ENCODE measurements at regions not wholly inside any gene's neighbourhood (a gene's known extent, or its start where the extent isn't known, plus 50 kb on each side); places are given as distances from the start of the nearest gene placed in this dataset.

DNA sequence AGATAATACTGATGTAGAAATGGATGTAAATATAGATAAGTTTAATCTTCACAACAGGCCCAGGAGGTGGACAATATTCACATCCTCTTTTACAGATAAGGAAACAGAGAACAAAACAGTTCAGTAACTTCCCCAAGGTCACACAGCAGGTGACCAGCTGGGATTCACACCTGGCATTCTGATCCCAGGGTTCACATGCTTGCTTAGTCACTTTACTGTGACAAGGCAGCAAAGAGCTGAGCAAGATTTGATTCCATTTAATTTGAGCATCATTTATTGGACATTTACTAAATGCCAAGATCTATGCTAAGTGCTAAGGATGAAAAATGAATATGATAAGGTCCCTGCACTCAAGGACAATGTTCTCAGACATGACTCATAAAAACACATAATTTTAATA is 94.1 kb upstream of the STARD13 start:
- DNase-seq (ENCODE audit: low read depth) = peak; percentile 13
- H3K4me3 ChIP-seq (ENCODE audit: low read depth, low read length) = no peak overlapping the region
- TF ChIP-seq, protein P1, sequence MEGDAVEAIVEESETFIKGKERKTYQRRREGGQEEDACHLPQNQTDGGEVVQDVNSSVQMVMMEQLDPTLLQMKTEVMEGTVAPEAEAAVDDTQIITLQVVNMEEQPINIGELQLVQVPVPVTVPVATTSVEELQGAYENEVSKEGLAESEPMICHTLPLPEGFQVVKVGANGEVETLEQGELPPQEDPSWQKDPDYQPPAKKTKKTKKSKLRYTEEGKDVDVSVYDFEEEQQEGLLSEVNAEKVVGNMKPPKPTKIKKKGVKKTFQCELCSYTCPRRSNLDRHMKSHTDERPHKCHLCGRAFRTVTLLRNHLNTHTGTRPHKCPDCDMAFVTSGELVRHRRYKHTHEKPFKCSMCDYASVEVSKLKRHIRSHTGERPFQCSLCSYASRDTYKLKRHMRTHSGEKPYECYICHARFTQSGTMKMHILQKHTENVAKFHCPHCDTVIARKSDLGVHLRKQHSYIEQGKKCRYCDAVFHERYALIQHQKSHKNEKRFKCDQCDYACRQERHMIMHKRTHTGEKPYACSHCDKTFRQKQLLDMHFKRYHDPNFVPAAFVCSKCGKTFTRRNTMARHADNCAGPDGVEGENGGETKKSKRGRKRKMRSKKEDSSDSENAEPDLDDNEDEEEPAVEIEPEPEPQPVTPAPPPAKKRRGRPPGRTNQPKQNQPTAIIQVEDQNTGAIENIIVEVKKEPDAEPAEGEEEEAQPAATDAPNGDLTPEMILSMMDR (IDR thresholded peaks at IDR 0.05; ENCODE audit: insufficient read depth, low read length) = no peak

DNA sequence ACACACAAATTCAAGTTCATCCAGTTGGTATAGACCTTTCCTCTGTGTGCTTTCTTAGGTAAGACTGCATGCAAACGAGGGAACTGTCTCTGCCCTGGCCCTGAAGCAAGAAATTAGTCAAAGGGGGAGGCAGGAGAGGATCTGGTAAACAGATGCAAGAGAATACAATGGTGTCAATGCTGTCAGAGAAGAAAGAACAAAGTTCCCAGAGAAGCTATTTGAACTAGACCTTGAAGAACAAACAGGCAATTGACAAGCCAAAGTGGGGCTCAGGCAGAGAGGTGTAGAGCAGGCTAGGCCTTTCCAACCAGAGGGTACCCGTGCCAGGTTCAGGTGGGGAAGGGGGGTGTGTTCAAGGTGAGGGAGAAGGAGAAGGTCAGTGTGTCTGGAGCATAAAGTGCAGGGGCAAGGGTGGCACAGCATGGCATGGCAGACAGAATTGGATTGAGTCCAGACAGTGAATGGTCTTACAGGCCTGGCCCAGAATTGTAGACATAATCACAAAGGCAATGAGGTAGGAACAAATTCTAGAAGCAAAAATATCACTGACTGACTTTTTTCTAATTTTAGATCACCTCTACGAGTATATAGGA is 95.0 kb upstream of the STARD13 start:
- DNase-seq (ENCODE audit: low read depth) = no peak
- TF ChIP-seq, protein P1 (IDR thresholded peaks at IDR 0.05; ENCODE audit: insufficient read depth, low read length) = no peak
- H3K4me3 ChIP-seq (ENCODE audit: low read depth, low read length) = no peak overlapping the region

DNA sequence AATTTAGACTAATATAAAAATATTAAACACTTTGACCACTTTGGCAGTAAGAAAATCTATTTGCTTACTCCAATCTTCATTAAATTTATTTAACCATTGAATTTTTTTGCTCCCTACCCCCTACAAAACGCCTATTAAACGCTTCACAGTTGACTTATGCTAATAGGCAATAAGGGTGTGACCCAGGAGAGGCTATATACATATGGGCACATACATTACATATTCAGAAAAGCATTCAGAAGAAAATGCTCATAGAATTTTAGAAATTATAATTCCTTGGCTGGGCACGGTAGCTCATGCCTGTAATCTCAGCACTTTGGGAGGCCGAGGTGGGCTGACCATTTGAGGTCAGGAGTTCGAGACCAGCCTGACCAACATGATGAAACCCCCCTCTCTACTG is 95.6 kb upstream of the STARD13 start:
- TF ChIP-seq, protein P1 (IDR thresholded peaks at IDR 0.05; ENCODE audit: insufficient read depth, low read length) = no peak
- no peak for DNase-seq (ENCODE audit: low read depth)
- no peak overlapping the region for H3K4me3 ChIP-seq (ENCODE audit: low read depth, low read length)

DNA sequence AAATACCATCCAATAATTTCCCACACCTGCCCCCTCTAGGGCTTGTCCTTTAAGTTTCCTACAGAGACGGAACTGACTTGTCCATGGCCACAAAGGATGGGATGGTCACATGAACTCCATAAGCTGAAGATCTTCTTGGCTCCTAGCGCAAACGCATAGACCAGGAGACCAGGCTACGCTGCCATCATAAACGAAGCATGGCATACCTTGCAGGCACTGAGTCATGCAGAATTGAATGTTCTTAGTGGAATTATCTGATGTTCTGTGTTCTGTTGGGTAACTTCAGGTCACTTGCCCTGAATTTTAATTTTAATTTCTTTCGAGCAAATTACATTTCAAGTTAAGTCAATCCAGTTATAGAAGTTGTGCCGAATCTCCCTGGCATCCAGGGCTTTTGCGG is 96.4 kb upstream of the STARD13 start:
- TF ChIP-seq, protein P1 (IDR thresholded peaks at IDR 0.05; ENCODE audit: insufficient read depth, low read length) = no peak
- H3K4me3 ChIP-seq (ENCODE audit: low read depth, low read length) = no peak overlapping the region
- no peak for DNase-seq (ENCODE audit: low read depth)

DNA sequence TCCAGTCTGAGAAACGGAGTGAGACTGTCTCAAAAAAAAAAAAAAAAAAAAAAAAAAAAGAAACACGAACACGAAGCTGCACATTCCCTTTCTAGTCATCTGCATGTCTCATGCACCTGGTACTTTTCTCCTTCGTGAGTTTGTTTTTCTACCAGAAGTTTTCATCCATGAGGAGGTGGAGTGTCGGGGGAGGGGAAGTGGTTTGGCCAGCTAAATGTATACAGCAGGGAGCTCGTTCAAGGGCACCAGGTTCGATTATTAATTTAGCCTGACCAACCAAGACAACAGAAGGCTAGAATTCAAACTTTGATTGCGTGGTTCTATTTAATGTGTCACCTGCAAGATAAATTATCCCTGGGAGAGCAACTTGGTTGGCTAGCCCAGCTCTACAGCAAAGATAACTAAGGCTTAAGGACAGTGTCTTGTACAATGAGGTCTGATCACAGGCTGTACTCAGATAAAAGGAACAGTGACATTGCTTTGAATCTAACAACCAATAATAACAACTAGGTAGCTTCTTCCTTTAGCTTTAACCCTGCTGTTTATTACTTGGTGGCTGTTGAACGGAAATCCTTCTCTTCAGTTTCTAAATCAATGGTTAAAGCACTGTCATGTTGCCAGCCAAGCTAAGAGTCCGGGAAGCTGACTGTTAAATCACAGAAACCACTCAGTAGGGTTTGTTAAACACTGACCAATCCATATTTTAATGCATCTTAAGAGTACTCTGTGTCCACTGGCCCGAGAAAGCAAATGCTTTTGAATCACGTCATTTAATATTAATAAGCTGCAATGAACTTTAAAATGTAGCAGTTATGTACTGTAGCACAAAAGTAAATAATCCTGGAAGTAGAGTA is 98.4 kb upstream of the STARD13 start:
- DNase-seq (ENCODE audit: low read depth) = no peak
- no peak overlapping the region for H3K4me3 ChIP-seq (ENCODE audit: low read depth, low read length)
- TF ChIP-seq, protein P1 (IDR thresholded peaks at IDR 0.05; ENCODE audit: insufficient read depth, low read length) = no peak

DNA sequence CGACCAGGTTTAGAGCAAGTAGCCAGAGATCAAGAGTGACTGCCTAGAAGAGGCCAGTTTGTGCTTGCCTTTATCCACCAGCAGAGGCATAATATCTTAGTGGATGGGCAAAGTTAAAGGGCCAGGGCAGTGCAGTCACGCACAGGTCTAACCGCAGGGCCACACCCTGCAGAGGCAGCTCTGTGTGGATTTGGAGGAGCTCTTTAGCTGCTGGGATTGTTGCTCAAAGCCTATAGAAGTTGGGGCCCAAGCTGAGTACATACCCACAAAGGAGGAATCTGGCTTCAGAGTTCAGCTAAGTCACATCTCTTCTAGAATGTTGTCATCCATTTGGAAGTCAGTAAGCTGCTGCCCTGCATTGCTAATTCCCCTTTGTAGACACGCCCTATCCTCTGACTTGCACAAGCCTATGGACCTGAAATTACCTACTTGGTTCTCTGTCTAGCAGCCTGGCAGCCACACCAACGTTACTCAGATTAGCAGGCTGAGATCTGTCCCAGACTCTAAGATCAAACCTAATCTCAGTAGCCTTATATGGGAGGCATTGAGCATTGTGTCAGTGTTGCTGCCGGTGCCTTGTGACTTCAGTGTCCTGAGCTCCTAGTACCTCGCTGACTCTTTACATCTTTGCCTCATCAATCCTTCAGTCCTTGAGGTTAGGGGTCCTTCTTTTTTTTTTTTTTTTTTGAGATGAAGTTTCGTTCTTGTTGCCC is 102.9 kb upstream of the STARD13 start:
- TF ChIP-seq, protein P1 (IDR thresholded peaks at IDR 0.05; ENCODE audit: insufficient read depth, low read length) = no peak
- H3K4me3 ChIP-seq (ENCODE audit: low read depth, low read length) = no peak overlapping the region
- peak; percentile 7 for DNase-seq (ENCODE audit: low read depth)

All from fibroblast of the aortic adventitia (primary cell).